Omental fat pad (tissue), 3 donors: ENCODE measurements at regions not wholly inside any gene's neighbourhood (a gene's known extent, or its start where the extent isn't known, plus 50 kb on each side); places are given as distances from the start of the nearest gene placed in this dataset.

Experiments used
- ATAC-seq: fragments of 150-250 bp; one replicate; pipeline ENCODE4 v1.9.1; 2016; ENCODE audit warnings: mild to moderate bottlenecking, moderate library complexity; ENCODE audit not compliant: low FRiP score
- DNase-seq: peaks from one replicate; pipeline ENCODE4 v3.0.0-alpha.2; 2019; ENCODE audit warnings: low spot score
- CTCF ChIP-seq, 3 donors: fragments of 450-650 bp; IDR thresholded peaks; one replicate each; pipeline ENCODE4 v1.5.1; 2016 to 2017; ENCODE audit warnings: antibody characterized with exemption in 3 of 3, mild to moderate bottlenecking in 3 of 3, moderate library complexity in 2 of 3

GRCh38 chr10:36612436-36612835, 513.0 kb upstream of the ANKRD30A start:
- DNase-seq = no peak
- ATAC-seq = no peak
- no peak for TF ChIP-seq CTCF (IDR thresholded peaks at IDR 0.05)

GRCh38 chr10:36608866-36609265, 516.5 kb upstream of the ANKRD30A start:
- ATAC-seq (no peak), DNase-seq (no peak)
- no peak for TF ChIP-seq CTCF (IDR thresholded peaks at IDR 0.05)

GRCh38 chr10:36608251-36608650, 517.1 kb upstream of the ANKRD30A start:
- TF ChIP-seq CTCF (IDR thresholded peaks at IDR 0.05) = no peak
- ATAC-seq (no peak), DNase-seq (no peak)

- no peak for ATAC-seq
- DNase-seq = no peak
- TF ChIP-seq CTCF (IDR thresholded peaks at IDR 0.05) = no peak
Observed at GRCh38 chr10:36606234-36606839, 519.1 kb upstream of the ANKRD30A start.

GRCh38 chr10:36604316-36604715, 521.1 kb upstream of the ANKRD30A start:
- ATAC-seq (no peak), DNase-seq (no peak)
- TF ChIP-seq CTCF (IDR thresholded peaks at IDR 0.05) = no peak

GRCh38 chr10:36603688-36604087, 521.7 kb upstream of the ANKRD30A start:
- no peak for ATAC-seq
- no peak for DNase-seq
- no peak for TF ChIP-seq CTCF (IDR thresholded peaks at IDR 0.05)

- DNase-seq (no peak), ATAC-seq (no peak)
- no peak for TF ChIP-seq CTCF (IDR thresholded peaks at IDR 0.05)
Observed at GRCh38 chr10:36602374-36602773, 523.0 kb upstream of the ANKRD30A start.
